Retinal pigment epithelial cell (primary cell): ENCODE measurements at regions not wholly inside any gene's neighbourhood (a gene's known extent, or its start where the extent isn't known, plus 50 kb on each side); places are given as distances from the start of the nearest gene placed in this dataset.

Experiments used
- DNase-seq: peaks from one replicate; pipeline ENCODE4 v3.0.0-alpha.2; 2010; ENCODE audit warnings: low read depth
- H3K4me3 ChIP-seq: 2 replicates; pipeline ENCODE4 v1.5.1; 2011; ENCODE audit warnings: mild to moderate bottlenecking, low read length, control low read depth, moderate library complexity
- TF ChIP-seq, protein P1 (sequence below): conservative IDR thresholded peaks from 2 replicates; pipeline ENCODE4 v1.5.1; 2011; ENCODE audit warnings: low read depth, low read length, control low read depth, inconsistent platforms

DNA sequence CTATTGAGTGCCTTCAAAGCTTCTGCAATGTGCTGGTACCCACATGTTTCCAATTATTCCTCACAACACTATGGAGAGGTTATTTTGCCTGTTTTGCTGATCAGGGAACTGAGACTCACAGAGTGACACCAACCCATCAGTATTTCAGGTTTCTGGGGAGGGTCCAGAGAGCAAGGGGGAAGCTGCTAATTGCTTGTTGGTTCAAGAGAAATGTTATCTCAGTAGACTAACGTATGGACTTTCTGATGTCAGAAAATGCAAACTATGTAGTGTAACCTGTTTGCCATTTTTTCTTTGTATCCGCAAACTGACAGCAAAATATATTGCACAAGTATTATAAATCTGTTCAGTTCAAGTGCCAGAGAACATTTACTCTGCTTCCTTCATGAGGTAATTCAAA is 108.3 kb upstream of the MSX2 start:
- no peak overlapping the region for H3K4me3 ChIP-seq
- TF ChIP-seq, protein P1, sequence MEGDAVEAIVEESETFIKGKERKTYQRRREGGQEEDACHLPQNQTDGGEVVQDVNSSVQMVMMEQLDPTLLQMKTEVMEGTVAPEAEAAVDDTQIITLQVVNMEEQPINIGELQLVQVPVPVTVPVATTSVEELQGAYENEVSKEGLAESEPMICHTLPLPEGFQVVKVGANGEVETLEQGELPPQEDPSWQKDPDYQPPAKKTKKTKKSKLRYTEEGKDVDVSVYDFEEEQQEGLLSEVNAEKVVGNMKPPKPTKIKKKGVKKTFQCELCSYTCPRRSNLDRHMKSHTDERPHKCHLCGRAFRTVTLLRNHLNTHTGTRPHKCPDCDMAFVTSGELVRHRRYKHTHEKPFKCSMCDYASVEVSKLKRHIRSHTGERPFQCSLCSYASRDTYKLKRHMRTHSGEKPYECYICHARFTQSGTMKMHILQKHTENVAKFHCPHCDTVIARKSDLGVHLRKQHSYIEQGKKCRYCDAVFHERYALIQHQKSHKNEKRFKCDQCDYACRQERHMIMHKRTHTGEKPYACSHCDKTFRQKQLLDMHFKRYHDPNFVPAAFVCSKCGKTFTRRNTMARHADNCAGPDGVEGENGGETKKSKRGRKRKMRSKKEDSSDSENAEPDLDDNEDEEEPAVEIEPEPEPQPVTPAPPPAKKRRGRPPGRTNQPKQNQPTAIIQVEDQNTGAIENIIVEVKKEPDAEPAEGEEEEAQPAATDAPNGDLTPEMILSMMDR, result no peak
- DNase-seq, result no peak

DNA sequence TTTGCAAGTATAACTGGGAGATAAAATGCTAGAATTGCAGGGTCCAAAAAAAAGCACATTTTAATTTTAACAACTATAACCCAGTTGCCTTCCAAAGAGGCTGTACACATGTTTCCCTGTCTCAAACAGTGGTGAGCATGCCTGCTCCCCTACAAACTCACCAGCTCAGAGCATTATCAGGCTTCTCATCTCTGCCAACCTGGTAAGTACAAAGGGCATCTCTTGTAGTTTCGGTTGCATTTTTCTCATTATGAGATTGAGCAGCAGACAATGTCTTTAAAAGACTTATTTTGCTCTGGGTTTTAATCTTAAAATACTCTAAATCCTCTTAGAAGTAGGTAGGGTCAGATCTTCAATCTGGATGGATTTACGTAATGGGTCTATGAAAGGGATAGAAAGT is 107.1 kb upstream of the MSX2 start:
- TF ChIP-seq, protein P1, result no peak
- no peak for DNase-seq
- no peak overlapping the region for H3K4me3 ChIP-seq

DNA sequence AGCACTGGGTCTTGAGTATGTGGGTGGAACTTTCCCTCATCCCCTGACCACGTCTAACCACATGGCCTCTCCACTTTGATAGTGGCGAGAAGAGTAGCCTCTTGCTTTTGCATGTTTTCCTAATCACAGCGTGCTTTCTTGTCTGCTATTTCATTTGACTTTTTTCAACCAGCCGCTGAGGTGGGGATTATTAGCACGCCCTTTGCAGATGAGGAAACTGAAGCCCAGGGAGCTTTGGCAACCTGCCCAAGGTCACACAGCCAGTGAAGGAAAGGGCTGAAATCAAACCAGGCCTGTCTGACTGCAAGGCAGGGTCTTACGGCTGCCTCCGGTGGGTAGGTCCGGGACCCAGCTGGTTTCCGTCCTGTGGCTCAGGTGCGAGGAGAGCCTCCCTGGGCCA is 106.5 kb upstream of the MSX2 start:
- TF ChIP-seq, protein P1, result no peak
- no peak overlapping the region for H3K4me3 ChIP-seq
- DNase-seq, result no peak

DNA sequence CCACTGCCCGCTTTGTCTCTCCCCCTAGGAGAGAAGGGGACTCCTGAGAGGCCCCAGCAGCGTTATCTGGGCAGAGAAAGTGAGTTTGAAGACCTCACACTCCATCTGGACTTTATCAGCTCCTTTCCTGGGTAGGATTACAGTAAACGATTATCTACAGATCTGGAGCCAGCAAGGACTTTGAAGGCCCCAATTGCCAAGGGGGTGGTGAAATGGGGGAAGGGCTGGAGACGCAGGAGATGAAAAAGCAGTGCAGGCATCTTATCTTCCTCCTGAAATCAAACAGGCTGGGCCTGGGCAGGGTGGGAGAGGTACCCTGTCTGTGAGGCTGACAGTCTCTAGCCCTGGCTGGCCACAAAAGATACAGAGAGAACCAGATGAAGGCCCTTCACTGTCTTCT is 105.8 kb upstream of the MSX2 start:
- no peak overlapping the region for H3K4me3 ChIP-seq
- TF ChIP-seq, protein P1, result no peak
- no peak for DNase-seq

DNA sequence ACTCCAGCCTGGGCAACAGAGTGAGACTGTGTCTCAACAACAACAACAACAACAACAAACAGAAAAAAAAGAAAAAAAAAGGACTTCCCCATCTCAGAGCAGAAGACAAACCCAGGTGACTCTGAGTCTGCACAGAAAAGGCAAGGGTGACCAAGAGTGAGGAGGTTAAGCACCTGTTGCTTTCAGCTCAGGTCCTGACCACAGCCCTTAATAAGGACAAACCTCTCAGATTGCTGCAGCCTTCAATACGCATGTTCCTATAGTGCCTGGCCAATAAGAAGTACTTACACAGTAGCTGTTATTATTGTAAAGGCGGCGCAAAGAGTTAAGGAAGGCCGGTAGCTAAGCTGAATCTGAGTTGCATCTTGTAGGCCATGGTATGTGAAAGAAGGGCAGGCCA is 102.3 kb upstream of the MSX2 start:
- no peak for DNase-seq
- TF ChIP-seq, protein P1, result no peak
- no peak overlapping the region for H3K4me3 ChIP-seq

DNA sequence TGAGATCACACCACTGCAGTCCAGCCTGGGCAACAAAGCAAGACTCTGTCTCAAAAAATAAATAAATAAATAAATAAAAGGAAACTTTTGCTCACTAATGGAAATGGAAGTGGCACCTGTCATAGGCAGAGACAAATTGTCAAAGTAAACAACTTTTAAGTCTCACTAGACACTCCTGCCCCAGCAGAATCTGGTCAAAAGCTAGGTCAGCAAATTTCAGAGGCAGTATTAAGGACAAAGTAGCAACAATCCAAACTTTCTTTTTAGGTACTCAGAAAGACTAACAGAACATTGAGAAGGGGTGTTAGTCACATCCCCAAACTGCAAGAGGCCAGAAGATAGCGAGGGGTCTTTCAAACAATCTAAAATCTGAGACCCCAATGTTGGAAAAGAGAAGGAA is 101.4 kb upstream of the MSX2 start:
- DNase-seq, result no peak
- TF ChIP-seq, protein P1, result no peak

DNA sequence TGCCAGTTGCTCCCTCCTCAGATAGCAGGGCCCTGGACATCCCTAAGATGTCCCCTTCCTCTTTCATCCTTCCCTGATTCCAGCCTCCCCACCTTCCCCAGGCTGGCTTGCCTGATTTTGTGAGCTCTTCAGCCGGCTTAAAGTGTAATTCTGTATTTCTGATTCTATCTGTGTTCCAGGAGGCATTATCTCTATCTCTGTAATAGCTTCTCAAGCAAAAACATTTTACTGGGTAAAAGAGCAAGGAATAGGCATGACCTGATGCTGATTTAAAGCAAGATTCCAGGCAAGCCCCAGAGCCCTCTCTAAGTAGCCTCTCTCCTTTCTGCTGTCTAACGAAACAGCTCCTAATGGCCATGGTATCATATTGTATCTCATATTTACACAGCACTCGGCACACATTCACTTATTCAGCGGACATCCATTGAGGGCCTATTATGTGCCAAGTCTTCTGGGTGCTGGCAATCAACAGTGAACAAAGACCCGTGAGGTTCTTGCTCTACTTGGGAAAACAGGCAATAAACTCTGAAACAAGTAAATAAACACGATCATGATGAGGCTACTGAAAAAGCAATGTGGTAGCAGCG is 100.9 kb upstream of the MSX2 start:
- TF ChIP-seq, protein P1, result no peak
- no peak for DNase-seq
- H3K4me3 ChIP-seq, result no peak overlapping the region

More for the DNA sequence above, 101.4 kb upstream of the MSX2 start:
- no peak overlapping the region for H3K4me3 ChIP-seq
